Astrocyte (in vitro differentiated cells and primary cell): ENCODE measurements at regions not wholly inside any gene's neighbourhood (a gene's known extent, or its start where the extent isn't known, plus 50 kb on each side); places are given as distances from the start of the nearest gene placed in this dataset.

ENCODE experiments used
- DNase-seq: peaks from one replicate; pipeline ENCODE4 v3.0.0-alpha.2; 2010; ENCODE audit warnings: low read depth
- FAIRE-seq: peaks from 2 replicates; lab custom pipeline; 2011; peaks lifted over from hg19 to GRCh38; lab: Jason Lieb, UNC
- H2AFZ ChIP-seq: 2 replicates; pipeline ENCODE4 v1.6.0; 2012; ENCODE audit warnings: low read depth, low read length, inconsistent platforms
- H3K27ac ChIP-seq: 2 replicates; pipeline ENCODE4 v1.5.1; 2011; ENCODE audit warnings: low read depth, low read length, inconsistent platforms
- H3K27me3 ChIP-seq: 2 replicates; pipeline ENCODE4 v1.6.0; 2011; ENCODE audit warnings: low read length, inconsistent platforms; ENCODE audit not compliant: insufficient read depth
- H3K36me3 ChIP-seq: 2 replicates; pipeline ENCODE4 v1.5.1; 2011; ENCODE audit warnings: low read length, inconsistent platforms; ENCODE audit not compliant: insufficient read depth
- H3K4me1 ChIP-seq: 2 replicates; pipeline ENCODE4 v1.5.1; 2011; ENCODE audit warnings: low read length, inconsistent platforms; ENCODE audit not compliant: insufficient read depth
- H3K4me2 ChIP-seq: 2 replicates; pipeline ENCODE4 v1.6.0; 2012; ENCODE audit warnings: low read length, inconsistent platforms
- H3K4me3 ChIP-seq: 2 replicates; pipeline ENCODE4 v1.5.1; 2011; ENCODE audit warnings: low read depth, mild to moderate bottlenecking, low read length, inconsistent platforms; ENCODE audit not compliant: insufficient read depth
- H3K79me2 ChIP-seq: 2 replicates; pipeline ENCODE4 v1.6.0; 2012; ENCODE audit warnings: mild to moderate bottlenecking, low read length, inconsistent platforms; ENCODE audit not compliant: insufficient read depth
- H3K9ac ChIP-seq: 2 replicates; pipeline ENCODE4 v1.6.0; 2012; ENCODE audit warnings: mild to moderate bottlenecking, low read length, inconsistent platforms
- H3K9me3 ChIP-seq: 2 replicates; pipeline ENCODE4 v1.5.1; 2012; ENCODE audit warnings: low read depth, mild to moderate bottlenecking, low read length, inconsistent platforms; ENCODE audit not compliant: insufficient read depth
- H4K20me1 ChIP-seq: 2 replicates; pipeline ENCODE4 v1.6.0; 2012; ENCODE audit warnings: low read length, inconsistent platforms; ENCODE audit not compliant: insufficient read depth
- H3K27ac Mint-ChIP-seq: one replicate; pipeline ENCODE4 v1.8.0; 2021; ENCODE audit warnings: mild to moderate bottlenecking, mixed read lengths; ENCODE audit not compliant: unreplicated experiment
- H3K27me3 Mint-ChIP-seq: one replicate; pipeline ENCODE4 v1.8.0; 2021; ENCODE audit warnings: low read depth, mixed read lengths; ENCODE audit not compliant: unreplicated experiment
- H3K36me3 Mint-ChIP-seq: one replicate; pipeline ENCODE4 v1.8.0; 2021; ENCODE audit warnings: low read depth, mixed read lengths; ENCODE audit not compliant: unreplicated experiment
- H3K4me1 Mint-ChIP-seq: one replicate; pipeline ENCODE4 v1.8.0; 2021; ENCODE audit warnings: low read depth, mixed read lengths; ENCODE audit not compliant: unreplicated experiment
- H3K4me3 Mint-ChIP-seq: one replicate; pipeline ENCODE4 v1.8.0; 2021; ENCODE audit warnings: mild to moderate bottlenecking, moderate library complexity, mixed read lengths; ENCODE audit not compliant: unreplicated experiment
- H3K9me3 Mint-ChIP-seq: one replicate; pipeline ENCODE4 v1.8.0; 2021; ENCODE audit warnings: mild to moderate bottlenecking, mixed read lengths; ENCODE audit not compliant: unreplicated experiment
- CTCF ChIP-seq: IDR thresholded peaks from 2 replicates; pipeline ENCODE4 v1.5.1; 2011; ENCODE audit warnings: low read depth, mild to moderate bottlenecking, inconsistent platforms, low read length, moderate library complexity; ENCODE audit not compliant: insufficient read depth
- EZH2 ChIP-seq: IDR thresholded peaks from 2 replicates; pipeline ENCODE4 v1.6.1; 2012; ENCODE audit warnings: mild to moderate bottlenecking, low read length, inconsistent platforms; ENCODE audit not compliant: insufficient read depth

- no peak overlapping the region for H2AFZ ChIP-seq
- Mint-ChIP-seq H3K4me1 (no peaks in the 10 kb centered on the region), H3K36me3 (no peaks in the 10 kb centered on the region), H3K4me3 (no peak overlapping the region), H3K9me3 (peaks cover 9% of the 10 kb centered on the region), H3K27me3 (peaks cover 45% of the 10 kb centered on the region), H3K27ac (no peak overlapping the region)
- H3K4me2 ChIP-seq: no peak overlapping the region
- H3K36me3 ChIP-seq: no peaks in the 10 kb centered on the region
- FAIRE-seq (no peak), DNase-seq (no peak)
- no peak overlapping the region for H3K9ac ChIP-seq
- no peak for TF ChIP-seq CTCF
- no peak for TF ChIP-seq EZH2
- peaks cover 4% of the 10 kb centered on the region for H3K9me3 ChIP-seq
- H3K4me1 ChIP-seq: no peaks in the 10 kb centered on the region
- no peak overlapping the region for H3K4me3 ChIP-seq
- H3K27me3 ChIP-seq: no peaks in the 10 kb centered on the region
- H4K20me1 ChIP-seq: no peaks in the 10 kb centered on the region
- H3K27ac ChIP-seq: no peak overlapping the region
- H3K79me2 ChIP-seq: no peaks in the 10 kb centered on the region
Measured at GRCh38 chr2:3039188-3040065, 338.2 kb downstream of the EIPR1 start.

- Mint-ChIP-seq H3K4me3 (no peak overlapping the region), H3K27me3 (peaks cover 39% of the 10 kb centered on the region), H3K4me1 (no peaks in the 10 kb centered on the region), H3K9me3 (peaks cover 9% of the 10 kb centered on the region), H3K27ac (no peak overlapping the region), H3K36me3 (no peaks in the 10 kb centered on the region)
- Histone ChIP-seq H3K27me3 (no peaks in the 10 kb centered on the region), H4K20me1 (no peaks in the 10 kb centered on the region), H3K4me1 (no peaks in the 10 kb centered on the region), H3K4me2 (no peak overlapping the region), H3K9me3 (peaks cover 4% of the 10 kb centered on the region), H3K4me3 (no peak overlapping the region), H3K27ac (no peak overlapping the region), H3K79me2 (no peaks in the 10 kb centered on the region), H3K9ac (no peak overlapping the region), H2AFZ (no peak overlapping the region), H3K36me3 (no peaks in the 10 kb centered on the region)
- FAIRE-seq: no peak
- no peak for DNase-seq
- TF ChIP-seq CTCF (no peak), EZH2 (no peak)
Measured at GRCh38 chr2:3038636-3039035, 339.0 kb downstream of the EIPR1 start.
